ENCODE measurements at regions not wholly inside any gene's neighbourhood (a gene's known extent, or its start where the extent isn't known, plus 50 kb on each side); places are given as distances from the start of the nearest gene placed in this dataset.

GRCh38 chr6:81942067-81942370, 189.5 kb upstream of the TENT5A start:
- TF ChIP-seq CTCF (IDR thresholded peaks at IDR 0.05) (no peak), POLR2A (IDR thresholded peaks at IDR 0.05) (no peak)
